Midbrain (tissue), 1 donor: ENCODE measurements at regions not wholly inside any gene's neighbourhood (a gene's known extent, or its start where the extent isn't known, plus 50 kb on each side); places are given as distances from the start of the nearest gene placed in this dataset.

Experiments
- DNase-seq: peaks from one replicate; lab custom pipeline; 2025; lab: John Stamatoyannopoulos, UW

- DNase-seq: no peak
Measured at GRCh38 chr13:106350208-106350607, 185.3 kb downstream of the EFNB2 start.

- DNase-seq: peak; percentile 11
Measured at GRCh38 chr13:106349080-106349931, 186.2 kb downstream of the EFNB2 start.

GRCh38 chr13:106348075-106348840 is 187.2 kb downstream of the EFNB2 start:
- no peak for DNase-seq

- DNase-seq: no peak
Measured at GRCh38 chr13:106344342-106344741, 191.1 kb downstream of the EFNB2 start.

- no peak for DNase-seq
Measured at GRCh38 chr13:106343836-106344235, 191.6 kb downstream of the EFNB2 start.

- DNase-seq: no peak
Measured at GRCh38 chr13:106340249-106340648, 195.2 kb downstream of the EFNB2 start.

- no peak for DNase-seq
Measured at GRCh38 chr13:106337096-106337850, 198.2 kb downstream of the EFNB2 start.

GRCh38 chr13:106336668-106337067 is 198.8 kb downstream of the EFNB2 start:
- DNase-seq: no peak

GRCh38 chr13:106332621-106333020 is 202.8 kb downstream of the EFNB2 start:
- DNase-seq: no peak

- no peak for DNase-seq
Measured at GRCh38 chr13:106331116-106331515, 204.3 kb downstream of the EFNB2 start.

- no peak for DNase-seq
Measured at GRCh38 chr13:106329941-106330340, 205.5 kb downstream of the EFNB2 start.

- DNase-seq: no peak
Measured at GRCh38 chr13:106326751-106327150, 208.7 kb downstream of the EFNB2 start.

GRCh38 chr13:106324444-106324843 is 211.0 kb downstream of the EFNB2 start:
- DNase-seq: no peak

- DNase-seq: no peak
Measured at GRCh38 chr13:106322628-106323027, 212.8 kb downstream of the EFNB2 start.

- no peak for DNase-seq
Measured at GRCh38 chr13:106318941-106319411, 216.5 kb downstream of the EFNB2 start.

GRCh38 chr13:106314417-106314816 is 221.0 kb downstream of the EFNB2 start:
- DNase-seq: no peak

- DNase-seq: no peak
Measured at GRCh38 chr13:106311004-106311403, 224.5 kb downstream of the EFNB2 start.

GRCh38 chr13:106310291-106310865 is 225.1 kb downstream of the EFNB2 start:
- DNase-seq: no peak

- no peak for DNase-seq
Measured at GRCh38 chr13:106306748-106307277, 228.6 kb downstream of the EFNB2 start.

- no peak for DNase-seq
Measured at GRCh38 chr13:106302843-106303242, 232.6 kb downstream of the EFNB2 start.

- DNase-seq: no peak
Measured at GRCh38 chr13:106302011-106302410, 233.5 kb downstream of the EFNB2 start.

- no peak for DNase-seq
Measured at GRCh38 chr13:106299621-106300020, 235.8 kb downstream of the EFNB2 start.
